HEK293T (cell line): ENCODE measurements at regions not wholly inside any gene's neighbourhood (a gene's known extent, or its start where the extent isn't known, plus 50 kb on each side); places are given as distances from the start of the nearest gene placed in this dataset.

Source experiments
- CTCF ChIA-PET: fragments of 350-600 bp; formaldehyde crosslinking; extraction: SDS; loops from one replicate; lab custom pipeline; 2021; ENCODE audit warnings: antibody characterized with exemption, inconsistent platforms; lab: Yijun Ruan, JAX
- POLR2A ChIA-PET: fragments of 350-600 bp; formaldehyde crosslinking; extraction: SDS; loops from one replicate; lab custom pipeline; 2020; ENCODE audit warnings: antibody characterized with exemption, inconsistent platforms; lab: Yijun Ruan, JAX
- DNase-seq: peaks from one replicate; pipeline ENCODE4 v3.0.0; 2012; ENCODE audit warnings: mixed read lengths; ENCODE audit errors: extremely low spot score
- ARNT ChIP-seq: fragments of 450-650 bp; IDR thresholded peaks from 2 replicates; pipeline ENCODE4 v1.6.1; 2017; ENCODE audit warnings: mild to moderate bottlenecking
- BHLHE40 ChIP-seq: fragments of 450-650 bp; IDR thresholded peaks from 2 replicates; pipeline ENCODE4 v1.6.1; 2016; ENCODE audit warnings: mild to moderate bottlenecking, moderate library complexity, borderline replicate concordance
- CTBP1 ChIP-seq: fragments of 450-650 bp; IDR thresholded peaks from 2 replicates; pipeline ENCODE4 v1.6.1; 2016; ENCODE audit warnings: borderline replicate concordance
- ELF4 ChIP-seq: fragments of 450-650 bp; IDR thresholded peaks from 2 replicates; pipeline ENCODE4 v1.6.1; 2017; ENCODE audit warnings: antibody characterized with exemption
- FOXA1 ChIP-seq: fragments of 450-650 bp; IDR thresholded peaks from 2 replicates; pipeline ENCODE4 v1.6.1; 2016; ENCODE audit warnings: mild to moderate bottlenecking
- FOXK2 ChIP-seq: fragments of 450-650 bp; IDR thresholded peaks from 2 replicates; pipeline ENCODE4 v1.6.1; 2016; ENCODE audit warnings: mild to moderate bottlenecking
- FOXM1 ChIP-seq: fragments of 450-650 bp; IDR thresholded peaks from 2 replicates; pipeline ENCODE4 v1.6.1; 2017; ENCODE audit warnings: mild to moderate bottlenecking, borderline replicate concordance
- HDGF ChIP-seq: fragments of 450-650 bp; IDR thresholded peaks from 2 replicates; pipeline ENCODE4 v1.6.1; 2017; ENCODE audit warnings: antibody characterized with exemption, borderline replicate concordance
- L3MBTL2 ChIP-seq: fragments of 450-650 bp; conservative IDR thresholded peaks from 2 replicates; pipeline ENCODE4 v1.6.1; 2016; ENCODE audit warnings: mild to moderate bottlenecking
- LEF1 ChIP-seq: fragments of 450-650 bp; IDR thresholded peaks from 2 replicates; pipeline ENCODE4 v1.6.1; 2017; ENCODE audit warnings: mild to moderate bottlenecking, borderline replicate concordance
- NFRKB ChIP-seq: fragments of 450-650 bp; IDR thresholded peaks from 2 replicates; pipeline ENCODE4 v1.6.1; 2016; ENCODE audit warnings: mild to moderate bottlenecking, moderate library complexity
- PKNOX1 ChIP-seq: fragments of 450-650 bp; IDR thresholded peaks from 2 replicates; pipeline ENCODE4 v1.6.1; 2016
- SP1 ChIP-seq: fragments of 450-650 bp; IDR thresholded peaks from 2 replicates; pipeline ENCODE4 v1.6.1; 2017
- SUZ12 ChIP-seq: fragments of 450-650 bp; IDR thresholded peaks from 2 replicates; pipeline ENCODE4 v1.6.1; 2016; ENCODE audit warnings: mild to moderate bottlenecking
- TARDBP ChIP-seq: fragments of 450-650 bp; IDR thresholded peaks from 2 replicates; pipeline ENCODE4 v1.6.1; 2016
- ZNF384 ChIP-seq: fragments of 450-650 bp; IDR thresholded peaks from 2 replicates; pipeline ENCODE4 v1.6.1; 2016

- no peak for DNase-seq
- TF ChIP-seq BHLHE40 (no peak), ZNF384 (no peak), FOXA1 (no peak), LEF1 (no peak), HDGF (no peak), TARDBP (no peak), L3MBTL2 (no peak), ELF4 (no peak), CTBP1 (no peak), ARNT (no peak), NFRKB (no peak)
- POLR2A ChIA-PET: no interaction called here
- CTCF ChIA-PET: interaction anchor here (0.6 kb wide), 1 partner anchor 36 kb away, joined by 3 read pairs; no protein-coding TSS in a partner anchor
These were observed 151.5 kb downstream of the NHLRC3 start for GRCh38 chr13:39189778-39190177.

- TF ChIP-seq PKNOX1: no peak
- TF ChIP-seq LEF1: no peak
- TF ChIP-seq ARNT: no peak
- CTCF ChIA-PET: interaction anchor here (0.5 kb wide), 1 partner anchor 408 kb away, joined by 4 read pairs; no protein-coding TSS in a partner anchor
- POLR2A ChIA-PET: no interaction called here
- no peak for DNase-seq
These were observed 158.8 kb downstream of the NHLRC3 start for GRCh38 chr13:39196965-39197646.

GRCh38 chr13:39197647-39198007 lies 159.4 kb downstream of the NHLRC3 start:
- DNase-seq: no peak
- CTCF ChIA-PET: interaction anchor here (0.5 kb wide), 1 partner anchor 408 kb away, joined by 4 read pairs; no protein-coding TSS in a partner anchor
- POLR2A ChIA-PET: no interaction called here
- TF ChIP-seq SUZ12 (no peak), ARNT (no peak), ZNF384 (no peak), HDGF (no peak), NFRKB (no peak), TARDBP (no peak)

- DNase-seq: no peak
- ChIA-PET POLR2A (no interaction called here), CTCF (no interaction called here)
- TF ChIP-seq BHLHE40 (no peak), LEF1 (no peak), FOXK2 (no peak), FOXA1 (no peak), ZNF384 (no peak), NFRKB (no peak), CTBP1 (no peak), SP1 (no peak), SUZ12 (no peak), PKNOX1 (no peak), TARDBP (no peak), ARNT (no peak), L3MBTL2 (no peak), FOXM1 (no peak), HDGF (no peak), ELF4 (no peak)
These were observed 162.1 kb downstream of the NHLRC3 start for GRCh38 chr13:39200249-39200910.

- ChIA-PET CTCF (no interaction called here), POLR2A (no interaction called here)
- TF ChIP-seq ZNF384: no peak
- TF ChIP-seq HDGF: no peak
- no peak for TF ChIP-seq L3MBTL2
- no peak for TF ChIP-seq TARDBP
- TF ChIP-seq FOXM1: no peak
- no peak for TF ChIP-seq ELF4
- TF ChIP-seq CTBP1: no peak
- no peak for TF ChIP-seq SUZ12
- TF ChIP-seq LEF1: no peak
- TF ChIP-seq FOXA1: no peak
- no peak for TF ChIP-seq ARNT
- TF ChIP-seq PKNOX1: no peak
- no peak for TF ChIP-seq SP1
- TF ChIP-seq BHLHE40: no peak
- no peak for TF ChIP-seq NFRKB
- no peak for DNase-seq
These were observed 162.9 kb downstream of the NHLRC3 start for GRCh38 chr13:39201180-39201579.

GRCh38 chr13:39202746-39203145 lies 164.5 kb downstream of the NHLRC3 start:
- TF ChIP-seq BHLHE40 (no peak), FOXM1 (no peak), TARDBP (no peak), PKNOX1 (no peak), L3MBTL2 (no peak), NFRKB (no peak), SUZ12 (no peak), FOXK2 (no peak)
- DNase-seq: no peak
- CTCF ChIA-PET: no interaction called here
- POLR2A ChIA-PET: no interaction called here
